Epithelial cell of proximal tubule (primary cell): ENCODE measurements at regions not wholly inside any gene's neighbourhood (a gene's known extent, or its start where the extent isn't known, plus 50 kb on each side); places are given as distances from the start of the nearest gene placed in this dataset.

Experiments used
- DNase-seq: peaks from one replicate; pipeline ENCODE4 v3.0.0-alpha.2; 2011; ENCODE audit warnings: low read depth
- H3K4me3 ChIP-seq: 2 replicates; pipeline ENCODE4 v1.5.1; 2011; ENCODE audit warnings: low read depth, mild to moderate bottlenecking, low read length
- CTCF ChIP-seq: conservative IDR thresholded peaks from 2 replicates; pipeline ENCODE4 v1.5.1; 2012; ENCODE audit warnings: low read depth, mild to moderate bottlenecking, low read length

- TF ChIP-seq CTCF, result no peak
- no peak for DNase-seq
- H3K4me3 ChIP-seq, result no peak overlapping the region
Measured at GRCh38 chr14:94839348-94839747, 69.4 kb upstream of the GSC start.

- DNase-seq, result no peak
- H3K4me3 ChIP-seq, result no peak overlapping the region
- TF ChIP-seq CTCF, result no peak
Measured at GRCh38 chr14:94836849-94837248, 66.9 kb upstream of the GSC start.

GRCh38 chr14:94833633-94834032 lies 63.7 kb upstream of the GSC start:
- TF ChIP-seq CTCF, result no peak
- DNase-seq, result no peak
- no peak overlapping the region for H3K4me3 ChIP-seq

- no peak overlapping the region for H3K4me3 ChIP-seq
- no peak for TF ChIP-seq CTCF
- no peak for DNase-seq
Measured at GRCh38 chr14:94831085-94831484, 61.2 kb upstream of the GSC start.

GRCh38 chr14:94827711-94828447 lies 58.0 kb upstream of the GSC start:
- H3K4me3 ChIP-seq, result no peak overlapping the region
- TF ChIP-seq CTCF, result no peak
- DNase-seq, result no peak

- TF ChIP-seq CTCF, result no peak
- H3K4me3 ChIP-seq, result no peak overlapping the region
- DNase-seq, result no peak
Measured at GRCh38 chr14:94826774-94827173, 56.9 kb upstream of the GSC start.

GRCh38 chr14:94823556-94824341 lies 53.8 kb upstream of the GSC start:
- peak; percentile 26 for TF ChIP-seq CTCF

More at GRCh38 chr14:94823556-94824341, 53.8 kb upstream of the GSC start:
- H3K4me3 ChIP-seq, result no peak overlapping the region
- DNase-seq, result peak; percentile 20
